ENCODE measurements at regions not wholly inside any gene's neighbourhood (a gene's known extent, or its start where the extent isn't known, plus 50 kb on each side); places are given as distances from the start of the nearest gene placed in this dataset.

- Histone ChIP-seq H3K27me3 (replicated peaks in 1 of 4; ENCODE audit: control extremely low read depth in 1 of 4, control insufficient read depth in 3 of 4, insufficient read depth in 4 of 4, low read length in 3 of 4) (peaks cover 0 to 14% (median 0%) of the 10 kb centered on the region in 4 experiments), H3K79me2 (ENCODE audit: control insufficient read depth, insufficient read depth, low read length) (no peaks in the 10 kb centered on the region), H2AFZ (ENCODE audit: insufficient read depth, low read depth, low read length, poor library complexity, severe bottlenecking) (no peak overlapping the region), H3K4me1 (ENCODE audit: control insufficient read depth in 2 of 2, insufficient read depth in 2 of 2, low read length in 2 of 2) (no peaks in the 10 kb centered on the region), H3K4me3 (ENCODE audit: control extremely low read depth in 1 of 5, extremely low read depth in 1 of 5, insufficient read depth in 1 of 5, low read depth in 2 of 5, low read length in 4 of 5) (no peak overlapping the region), H3K9ac (ENCODE audit: low read length) (no peak overlapping the region), H3K9me3 (ENCODE audit: control extremely low read depth in 1 of 3, control insufficient read depth in 2 of 3, insufficient read depth in 1 of 3, low read length in 2 of 3) (peaks cover 0 to 3% (median 0%) of the 10 kb centered on the region in 3 donors), H3K4me2 (replicated peaks; ENCODE audit: low read depth, low read length, poor library complexity, severe bottlenecking) (no peak overlapping the region), H3K36me3 (replicated peaks in 1 of 2; ENCODE audit: control extremely low read depth in 1 of 2, control insufficient read depth in 1 of 2, extremely low read depth in 1 of 2, insufficient read depth in 2 of 2, low read length in 1 of 2) (no peaks in the 10 kb centered on the region), H3K27ac (ENCODE audit: low read length in 2 of 2) (no peak overlapping the region), H4K20me1 (ENCODE audit: control insufficient read depth, insufficient read depth, low read length, poor library complexity, severe bottlenecking) (no peaks in the 10 kb centered on the region)
- ChIA-PET POLR2A (no interaction called here), CTCF (interaction anchor here (0.6 kb wide), 1 partner anchor 230 kb away, joined by 3 read pairs; no protein-coding TSS in a partner anchor)
- no peaks in the 10 kb centered on the region for H3K9me3 Mint-ChIP-seq (ENCODE audit: insufficient read depth)
- DNase-seq (no peak), ATAC-seq (ENCODE audit: low read depth) (no peak)
- TF ChIP-seq CTCF (IDR thresholded peaks at IDR 0.05): no peak
- intact Hi-C loops (cut with micrococcal nuclease): no loop called here
- no peaks in the 10 kb centered on the region for H3K4me1 Mint-ChIP-seq
- no CpG with 5 or more reads among the region's 1 CpG for WGBS (ENCODE audit: insufficient coverage)
- no peak overlapping the region for H3K27ac Mint-ChIP-seq
- peaks cover 38% of the 10 kb centered on the region for H3K27me3 Mint-ChIP-seq
- H3K4me3 Mint-ChIP-seq: no peak overlapping the region
Observed at GRCh38 chr1:18011703-18012102, 95.9 kb upstream of the IGSF21 start.

- H3K4me1 ChIP-seq (ENCODE audit: control insufficient read depth in 2 of 2, insufficient read depth in 2 of 2, low read length in 2 of 2): no peaks in the 10 kb centered on the region
- no peak overlapping the region for H3K27ac ChIP-seq (ENCODE audit: low read length in 2 of 2)
- ATAC-seq (ENCODE audit: low read depth) (no peak), DNase-seq (no peak)
- intact Hi-C loops (cut with micrococcal nuclease): no loop called here
- ChIA-PET POLR2A (no interaction called here), CTCF (no interaction called here)
- no peaks in the 10 kb centered on the region for H3K4me1 Mint-ChIP-seq
- no peaks in the 10 kb centered on the region for H3K9me3 Mint-ChIP-seq (ENCODE audit: insufficient read depth)
- TF ChIP-seq EZH2 (IDR thresholded peaks at IDR 0.05; ENCODE audit: borderline replicate concordance, insufficient read depth, low read depth, low read length, poor library complexity, severe bottlenecking): no peak
- no peak for TF ChIP-seq CTCF (IDR thresholded peaks at IDR 0.05)
- no peak overlapping the region for H3K27ac Mint-ChIP-seq
- H4K20me1 ChIP-seq (ENCODE audit: control insufficient read depth, insufficient read depth, low read length, poor library complexity, severe bottlenecking): no peaks in the 10 kb centered on the region
- H3K36me3 ChIP-seq (replicated peaks in 1 of 2; ENCODE audit: control extremely low read depth in 1 of 2, control insufficient read depth in 1 of 2, extremely low read depth in 1 of 2, insufficient read depth in 2 of 2, low read length in 1 of 2): no peaks in the 10 kb centered on the region
- no peak overlapping the region for H3K4me3 Mint-ChIP-seq
- peaks cover 34% of the 10 kb centered on the region for H3K27me3 Mint-ChIP-seq
- H3K9me3 ChIP-seq (ENCODE audit: control extremely low read depth in 1 of 3, control insufficient read depth in 2 of 3, insufficient read depth in 1 of 3, low read length in 2 of 3): peaks cover 0 to 3% (median 0%) of the 10 kb centered on the region in 3 donors
- no peaks in the 10 kb centered on the region for H3K79me2 ChIP-seq (ENCODE audit: control insufficient read depth, insufficient read depth, low read length)
- 87% methylated on average over 6 of the region's 8 CpGs for WGBS (ENCODE audit: insufficient coverage)
- H3K4me3 ChIP-seq (ENCODE audit: control extremely low read depth in 1 of 5, extremely low read depth in 1 of 5, insufficient read depth in 1 of 5, low read depth in 2 of 5, low read length in 4 of 5): no peak overlapping the region
- no peak overlapping the region for H2AFZ ChIP-seq (ENCODE audit: insufficient read depth, low read depth, low read length, poor library complexity, severe bottlenecking)
- no peak overlapping the region for H3K4me2 ChIP-seq (replicated peaks; ENCODE audit: low read depth, low read length, poor library complexity, severe bottlenecking)
- H3K9ac ChIP-seq (ENCODE audit: low read length): no peak overlapping the region
- peaks cover 0 to 7% (median 0%) of the 10 kb centered on the region in 4 experiments for H3K27me3 ChIP-seq (replicated peaks in 1 of 4; ENCODE audit: control extremely low read depth in 1 of 4, control insufficient read depth in 3 of 4, insufficient read depth in 4 of 4, low read length in 3 of 4)
Observed at GRCh38 chr1:18012686-18013085, 94.9 kb upstream of the IGSF21 start.
